Mesothelial cell of epicardium (in vitro differentiated cells): ENCODE measurements at regions not wholly inside any gene's neighbourhood (a gene's known extent, or its start where the extent isn't known, plus 50 kb on each side); places are given as distances from the start of the nearest gene placed in this dataset.

Experiments
- DNase-seq, 2 experiments: peaks; one replicate each; pipeline ENCODE4 v3.0.0; 2021; ENCODE audit warnings: low spot score in 2 of 2; ENCODE audit not compliant: unreplicated experiment in 2 of 2
- H3K27ac Mint-ChIP-seq: 2 replicates; pipeline ENCODE4 v1.8.0; 2021; ENCODE audit warnings: mixed read lengths
- H3K27me3 Mint-ChIP-seq: 2 replicates; pipeline ENCODE4 v1.8.0; 2021; ENCODE audit warnings: low read depth, mixed read lengths
- H3K36me3 Mint-ChIP-seq: 2 replicates; pipeline ENCODE4 v1.8.0; 2021; ENCODE audit warnings: mixed read lengths
- H3K4me1 Mint-ChIP-seq: 2 replicates; pipeline ENCODE4 v1.8.0; 2021; ENCODE audit warnings: mixed read lengths
- H3K4me3 Mint-ChIP-seq: 2 replicates; pipeline ENCODE4 v1.8.0; 2021; ENCODE audit warnings: mild to moderate bottlenecking, moderate library complexity, mixed read lengths
- H3K9me3 Mint-ChIP-seq: 2 replicates; pipeline ENCODE4 v1.8.0; 2021; ENCODE audit warnings: mixed read lengths
- CTCF ChIP-seq: fragments of 200-600 bp; sonication (generic); IDR thresholded peaks from one replicate; pipeline ENCODE4 v1.5.0; 2021; ENCODE audit warnings: antibody characterized with exemption; ENCODE audit not compliant: unreplicated experiment

GRCh38 chr11:104422324-104422944 lies 258.5 kb upstream of the PDGFD start:
- H3K4me1 Mint-ChIP-seq = no peaks in the 10 kb centered on the region
- no peak for DNase-seq
- no peaks in the 10 kb centered on the region for H3K36me3 Mint-ChIP-seq
- H3K27ac Mint-ChIP-seq = no peak overlapping the region
- no peak overlapping the region for H3K4me3 Mint-ChIP-seq
- TF ChIP-seq CTCF = no peak
- H3K9me3 Mint-ChIP-seq = peaks cover 7% of the 10 kb centered on the region
- H3K27me3 Mint-ChIP-seq = no peaks in the 10 kb centered on the region

- DNase-seq = no peak
- Mint-ChIP-seq H3K27ac (no peak overlapping the region), H3K9me3 (peaks cover 8% of the 10 kb centered on the region), H3K27me3 (no peaks in the 10 kb centered on the region), H3K4me1 (no peaks in the 10 kb centered on the region), H3K4me3 (no peak overlapping the region), H3K36me3 (no peaks in the 10 kb centered on the region)
- TF ChIP-seq CTCF = no peak
Observed at GRCh38 chr11:104410336-104410735, 246.4 kb upstream of the PDGFD start.

- H3K4me1 Mint-ChIP-seq = no peaks in the 10 kb centered on the region
- H3K27me3 Mint-ChIP-seq = no peaks in the 10 kb centered on the region
- no peak for DNase-seq
- H3K36me3 Mint-ChIP-seq = no peaks in the 10 kb centered on the region
- H3K4me3 Mint-ChIP-seq = no peak overlapping the region
- no peak overlapping the region for H3K27ac Mint-ChIP-seq
- H3K9me3 Mint-ChIP-seq = peaks cover 3% of the 10 kb centered on the region
- TF ChIP-seq CTCF = no peak
Observed at GRCh38 chr11:104408630-104409029, 244.7 kb upstream of the PDGFD start.

- TF ChIP-seq CTCF = no peak
- Mint-ChIP-seq H3K9me3 (peaks cover 3% of the 10 kb centered on the region), H3K36me3 (no peaks in the 10 kb centered on the region), H3K4me1 (peaks cover 5% of the 10 kb centered on the region), H3K27ac (no peak overlapping the region), H3K4me3 (no peak overlapping the region), H3K27me3 (no peaks in the 10 kb centered on the region)
- DNase-seq = no peak
Observed at GRCh38 chr11:104405277-104405676, 241.3 kb upstream of the PDGFD start.

- no peak overlapping the region for H3K4me3 Mint-ChIP-seq
- no peak for TF ChIP-seq CTCF
- H3K9me3 Mint-ChIP-seq = peaks cover 3% of the 10 kb centered on the region
- no peak overlapping the region for H3K27ac Mint-ChIP-seq
- DNase-seq = no peak
- H3K36me3 Mint-ChIP-seq = no peaks in the 10 kb centered on the region
- H3K4me1 Mint-ChIP-seq = peaks cover 5% of the 10 kb centered on the region
- no peaks in the 10 kb centered on the region for H3K27me3 Mint-ChIP-seq
Observed at GRCh38 chr11:104404231-104405175, 240.6 kb upstream of the PDGFD start.
